Upper lobe of left lung (tissue), 6 donors: ENCODE measurements at regions not wholly inside any gene's neighbourhood (a gene's known extent, or its start where the extent isn't known, plus 50 kb on each side); places are given as distances from the start of the nearest gene placed in this dataset.
"Not testable (repeated sequence)": the region's sequence is repeated elsewhere in the genome, so short reads cannot be mapped to it uniquely, and the experiment has no call there.

Source experiments
- ATAC-seq, 2 donors: fragments of 200-7000 bp; cut with Tn5 transposase; one replicate each; pipeline ENCODE4 v1.9.1; 2022; ENCODE audit warnings: mild to moderate bottlenecking in 2 of 2, moderate library complexity in 2 of 2; ENCODE audit not compliant: low FRiP score in 2 of 2
- DNase-seq, 2 donors: peaks; one replicate each; pipeline ENCODE4 v3.0.0-alpha.2; 2019 to 2020
- H3K27ac ChIP-seq, 4 donors: fragments of 200-600 bp; sonication (generic); one replicate each; pipeline ENCODE4 v1.5.1; 2016 to 2019
- H3K27me3 ChIP-seq, 4 donors: fragments of 200-600 bp; sonication (generic); one replicate each; pipeline ENCODE4 v1.5.1; 2017 to 2019
- H3K36me3 ChIP-seq, 4 donors: fragments of 200-600 bp; sonication (generic); one replicate each; pipeline ENCODE4 v1.5.1; 2016 to 2019
- H3K4me1 ChIP-seq, 4 donors: fragments of 200-600 bp; sonication (generic); one replicate each; pipeline ENCODE4 v1.5.1; 2018 to 2019
- H3K4me3 ChIP-seq, 4 donors: fragments of 200-600 bp; sonication (generic); one replicate each; pipeline ENCODE4 v1.5.1; 2017 to 2019; ENCODE audit warnings: mild to moderate bottlenecking in 2 of 4, moderate library complexity in 1 of 4
- H3K9me3 ChIP-seq, 4 donors: fragments of 200-600 bp; sonication (generic); one replicate each; pipeline ENCODE4 v1.5.1; 2018 to 2019
- CTCF ChIP-seq, 6 experiments: fragments of 450-650 bp in 4 of 6; fragments of 200-600 bp in 2 of 6; sonication (generic) in 2 of 6; IDR thresholded peaks; one replicate each; pipeline ENCODE4 v1.5.1; 2016 to 2019; ENCODE audit warnings: antibody characterized with exemption in 6 of 6
- EP300 ChIP-seq, 4 donors: sonication (generic); formaldehyde crosslinking; IDR thresholded peaks; one replicate each; pipeline ENCODE4 v1.5.1; 2017; ENCODE audit warnings: antibody characterized with exemption in 4 of 4, control low read depth in 2 of 4
- POLR2A ChIP-seq, 4 donors: fragments of 450-650 bp; IDR thresholded peaks; one replicate each; pipeline ENCODE4 v1.5.1; 2016 to 2017; ENCODE audit warnings: antibody characterized with exemption in 4 of 4, mild to moderate bottlenecking in 2 of 4
- POLR2AphosphoS5 ChIP-seq, 2 donors: sonication (generic); formaldehyde crosslinking; IDR thresholded peaks; one replicate each; pipeline ENCODE4 v1.5.1; 2017; ENCODE audit warnings: antibody characterized with exemption in 2 of 2
- WGBS, 2 donors: methylation state at CpG; one replicate each; pipeline ENCODE4 v1.1.5; 2017 to 2018; 5-methylcytosine and 5-hydroxymethylcytosine counted together
- donor health status: DM: no; HTN: no; CAD: no; lungs with moderate emphysema.
- donor health status: DM: no; HTN: yes; CAD: no; lungs with severe emphysema.

- H3K4me3 ChIP-seq: no peak overlapping the region
- 42 to 52% methylated on average over 5 of the region's 5 CpGs for WGBS, 2 donors
Measured at GRCh38 chr12:16788506-16789203, 182.7 kb upstream of the LMO3 start.

GRCh38 chr12:16785953-16786352 is 180.0 kb upstream of the LMO3 start:
- no peaks in the 10 kb centered on the region for H3K36me3 ChIP-seq
- TF ChIP-seq CTCF (IDR thresholded peaks at IDR 0.05) (no peak), EP300 (IDR thresholded peaks at IDR 0.05) (no peak), POLR2AphosphoS5 (IDR thresholded peaks at IDR 0.05) (no peak), POLR2A (IDR thresholded peaks at IDR 0.05) (no peak)
- WGBS, 2 donors: 57 to 62% methylated on average over 2 of the region's 2 CpGs

More at GRCh38 chr12:16788506-16789203, 182.7 kb upstream of the LMO3 start:
- Histone ChIP-seq H3K27me3 (no peaks in the 10 kb centered on the region), H3K36me3 (no peaks in the 10 kb centered on the region), H3K4me1 (no peaks in the 10 kb centered on the region), H3K9me3 (no peaks in the 10 kb centered on the region), H3K27ac (no peak overlapping the region)
- ATAC-seq: no peak
- TF ChIP-seq CTCF (IDR thresholded peaks at IDR 0.05) (no peak), POLR2A (IDR thresholded peaks at IDR 0.05) (no peak), EP300 (IDR thresholded peaks at IDR 0.05) (no peak), POLR2AphosphoS5 (IDR thresholded peaks at IDR 0.05) (no peak)
- no peak for DNase-seq

GRCh38 chr12:16785524-16785923 is 179.6 kb upstream of the LMO3 start:
- WGBS, 2 donors: 18 to 38% methylated on average over 1 of the region's 1 CpG
- DNase-seq (no peak), ATAC-seq (no peak)
- H3K27me3 ChIP-seq: no peaks in the 10 kb centered on the region
- no peaks in the 10 kb centered on the region for H3K36me3 ChIP-seq
- no peak overlapping the region for H3K4me3 ChIP-seq
- no peaks in the 10 kb centered on the region for H3K4me1 ChIP-seq
- no peak overlapping the region for H3K27ac ChIP-seq
- H3K9me3 ChIP-seq: no peaks in the 10 kb centered on the region
- TF ChIP-seq POLR2A (IDR thresholded peaks at IDR 0.05) (no peak), POLR2AphosphoS5 (IDR thresholded peaks at IDR 0.05) (no peak), EP300 (IDR thresholded peaks at IDR 0.05) (no peak), CTCF (IDR thresholded peaks at IDR 0.05) (no peak)

More at GRCh38 chr12:16785953-16786352, 180.0 kb upstream of the LMO3 start:
- DNase-seq (no peak), ATAC-seq (no peak)
- no peak overlapping the region for H3K4me3 ChIP-seq
- H3K27me3 ChIP-seq: no peaks in the 10 kb centered on the region
- H3K4me1 ChIP-seq: no peaks in the 10 kb centered on the region
- no peak overlapping the region for H3K27ac ChIP-seq
- no peaks in the 10 kb centered on the region for H3K9me3 ChIP-seq

- ATAC-seq, H3K4me3 ChIP-seq, H3K27ac ChIP-seq, H3K36me3 ChIP-seq, H3K27me3 ChIP-seq, H3K4me1 ChIP-seq, DNase-seq: not testable (repeated sequence)
- 85 to 90% methylated on average over 2 of the region's 2 CpGs for WGBS, 2 donors
- H3K9me3 ChIP-seq: peaks cover 0 to 15% (median 4%) of the 10 kb centered on the region in 4 donors
Measured at GRCh38 chr12:16769129-16769528, 163.2 kb upstream of the LMO3 start.

GRCh38 chr12:16766736-16767135 is 160.8 kb upstream of the LMO3 start:
- Histone ChIP-seq H3K9me3 (peaks cover 0 to 15% (median 4%) of the 10 kb centered on the region in 4 donors), H3K36me3 (no peaks in the 10 kb centered on the region), H3K4me1 (no peaks in the 10 kb centered on the region), H3K27me3 (no peaks in the 10 kb centered on the region), H3K27ac (no peak overlapping the region), H3K4me3 (no peak overlapping the region)
- DNase-seq (no peak), ATAC-seq (no peak)
- 83 to 89% methylated on average over 1 of the region's 1 CpG for WGBS, 2 donors
- TF ChIP-seq EP300 (IDR thresholded peaks at IDR 0.05): no peak
- no peak for TF ChIP-seq POLR2AphosphoS5 (IDR thresholded peaks at IDR 0.05)
- no peak for TF ChIP-seq CTCF (IDR thresholded peaks at IDR 0.05)
- no peak for TF ChIP-seq POLR2A (IDR thresholded peaks at IDR 0.05)
